Dermis microvascular lymphatic vessel endothelial cell (primary cell): ENCODE measurements at regions not wholly inside any gene's neighbourhood (a gene's known extent, or its start where the extent isn't known, plus 50 kb on each side); places are given as distances from the start of the nearest gene placed in this dataset.
"Not testable (repeated sequence)": the region's sequence is repeated elsewhere in the genome, so short reads cannot be mapped to it uniquely, and the experiment has no call there.

ENCODE experiments used
- DNase-seq, 2 donors: peaks; one replicate each; pipeline versions ENCODE4 v3.0.0 to v3.0.0-alpha.2; 2010; ENCODE audit warnings: low read depth in 2 of 2

DNA sequence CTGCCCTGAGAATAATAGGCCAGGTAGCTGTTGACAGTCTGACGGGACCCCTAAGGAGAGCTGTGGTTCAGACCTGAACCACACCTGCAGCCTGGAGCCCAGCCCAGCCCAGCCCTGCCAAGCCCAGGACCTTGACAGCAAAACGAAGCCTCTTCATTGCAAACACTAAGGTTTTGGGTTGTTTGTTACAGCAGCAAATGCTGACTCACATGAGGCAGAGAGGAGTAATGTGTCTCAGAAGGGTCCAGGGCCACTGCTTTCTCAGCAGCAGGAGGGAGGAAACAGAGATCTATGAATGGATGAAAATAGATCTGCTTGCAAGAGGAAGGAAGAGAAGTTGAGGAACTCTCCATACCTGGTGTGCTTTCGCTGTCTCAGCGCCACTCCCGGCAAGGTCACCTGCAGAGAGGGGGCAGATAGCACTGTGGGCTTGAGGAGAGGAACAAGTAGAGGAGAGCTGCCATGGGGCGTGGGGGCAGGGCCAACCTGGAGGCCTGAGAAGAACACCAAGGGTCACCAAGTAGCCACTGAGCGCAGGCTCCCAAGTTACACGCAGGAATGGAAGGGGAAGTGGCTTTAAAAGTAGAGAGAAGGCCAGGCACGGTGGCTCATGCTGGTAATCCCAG lies 127.2 kb downstream of the ZNF281 start:
- no peak for DNase-seq

DNA sequence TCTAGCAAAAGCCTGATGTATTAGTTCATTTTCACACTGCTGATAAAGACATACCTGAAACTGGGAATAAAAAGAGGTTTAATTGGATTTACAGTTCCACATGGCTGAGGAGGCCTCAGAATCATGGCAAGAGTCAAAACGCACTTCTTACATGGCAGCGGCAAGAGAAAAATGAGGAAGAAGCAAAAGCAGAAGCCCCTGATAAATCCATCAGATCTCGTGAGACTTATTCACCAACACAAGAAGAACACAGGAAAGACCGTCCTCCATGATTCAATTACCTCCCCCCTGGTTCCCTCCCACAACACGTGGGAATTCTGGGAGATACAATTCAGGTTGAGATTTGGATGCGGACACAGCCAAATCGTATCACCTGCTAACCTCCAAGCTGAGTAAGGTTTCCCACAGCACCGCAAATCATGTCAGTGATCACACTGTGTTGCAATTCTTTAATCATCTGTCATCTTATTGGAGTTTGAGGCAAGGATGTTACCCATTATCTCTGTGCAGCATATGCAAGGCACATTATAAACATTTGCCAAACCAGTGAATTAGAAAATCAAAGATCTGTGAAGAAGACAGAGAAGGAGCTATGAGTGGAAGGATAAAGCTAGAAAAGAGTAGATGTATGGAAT lies 128.5 kb downstream of the ZNF281 start:
- no peak for DNase-seq

DNA sequence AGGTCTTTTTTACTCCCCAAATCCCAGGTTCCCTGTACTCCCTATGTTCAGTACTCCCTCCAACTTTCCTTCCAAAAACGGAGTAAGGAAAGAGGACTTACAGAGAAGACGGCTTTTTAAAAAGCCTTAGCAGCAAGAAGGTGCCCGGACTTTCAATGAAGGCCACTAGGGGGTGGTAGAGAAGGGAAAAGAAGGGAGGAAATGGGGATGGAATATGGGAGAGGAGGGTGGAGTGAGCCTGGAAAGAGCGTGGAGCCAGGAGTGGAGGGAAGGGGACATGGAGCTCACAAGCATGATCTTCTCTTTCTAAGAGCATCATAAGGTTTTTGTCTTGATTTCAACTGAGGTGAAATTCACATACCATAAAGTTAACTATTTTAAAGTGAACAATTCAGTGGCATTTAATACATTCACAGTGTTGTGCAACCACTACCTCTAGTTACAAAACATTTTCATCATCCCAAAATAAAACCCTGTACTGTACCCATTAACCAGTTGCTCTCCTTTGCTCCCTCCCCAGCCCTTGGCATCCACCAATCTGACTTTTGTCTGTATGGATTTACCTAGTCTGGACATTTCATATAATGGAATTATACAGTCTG lies 129.9 kb downstream of the ZNF281 start:
- peak; percentile 42 to 66 for DNase-seq

DNA sequence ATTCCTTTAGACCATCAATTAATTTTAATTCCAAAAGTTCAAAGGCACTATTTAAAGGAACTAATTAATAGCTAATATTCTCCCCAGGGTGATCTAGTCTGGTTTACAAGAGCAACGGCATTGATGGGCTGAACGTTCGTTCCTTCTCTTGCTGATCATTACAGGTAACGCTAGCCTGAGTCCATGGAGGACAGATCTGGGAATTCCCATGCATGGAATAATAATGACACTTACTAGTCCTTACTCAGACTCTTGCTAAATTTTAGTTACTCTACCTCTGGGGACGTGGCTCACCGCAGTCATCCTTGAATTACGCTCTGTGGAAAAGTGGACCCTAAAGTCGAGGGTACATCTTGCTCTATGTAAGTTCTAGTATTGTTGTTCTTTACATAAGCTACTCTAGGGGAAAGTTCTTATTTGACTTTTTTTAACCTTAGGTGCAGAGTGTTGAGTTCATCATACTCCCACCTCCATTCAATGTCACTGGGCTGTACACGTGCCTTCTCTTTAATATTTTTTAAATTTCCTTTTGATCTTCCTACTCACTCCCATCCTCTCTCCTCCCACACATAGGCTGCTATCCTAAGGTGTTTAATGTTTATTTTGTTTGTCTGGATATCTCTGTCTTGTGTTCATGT lies 133.9 kb downstream of the ZNF281 start:
- DNase-seq, result no peak

DNA sequence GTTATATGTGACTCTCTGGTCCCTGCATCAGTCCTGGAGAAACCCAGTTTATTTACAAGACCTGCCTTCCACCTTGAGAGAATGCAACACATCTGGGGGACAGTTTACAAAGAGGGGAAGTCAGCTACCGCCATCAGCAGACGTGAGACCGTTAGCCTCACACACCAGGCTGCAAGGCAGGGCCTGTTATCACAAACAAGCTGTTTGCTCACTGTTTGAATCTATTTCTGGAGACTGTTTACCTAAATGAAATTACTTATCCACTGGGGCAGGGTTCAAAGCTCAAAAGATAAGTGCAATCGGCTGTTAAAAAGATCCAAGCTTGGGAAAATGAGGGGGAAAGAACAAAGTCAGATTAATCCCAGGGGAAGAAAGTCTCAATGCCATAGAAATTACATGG lies 134.4 kb downstream of the ZNF281 start:
- DNase-seq, result no peak

DNA sequence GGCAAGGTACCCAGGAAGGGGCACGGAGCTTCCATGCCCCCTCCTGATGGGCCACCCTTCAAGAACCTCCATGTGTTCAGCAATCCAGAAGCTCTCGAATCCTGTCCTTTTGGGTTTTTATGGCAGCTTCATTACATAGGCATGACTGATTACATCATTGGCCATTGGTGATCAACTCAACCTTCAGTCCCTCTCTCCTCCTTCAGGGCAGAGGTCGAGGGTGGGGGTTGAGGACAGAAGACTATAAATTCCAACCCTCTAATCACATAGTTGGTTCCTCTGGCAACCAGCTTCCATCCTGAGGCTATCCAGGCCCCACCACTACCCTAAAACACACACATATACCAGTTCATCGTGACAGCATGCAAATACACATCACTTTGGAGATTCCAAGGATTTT lies 135.7 kb downstream of the ZNF281 start:
- no peak for DNase-seq

DNA sequence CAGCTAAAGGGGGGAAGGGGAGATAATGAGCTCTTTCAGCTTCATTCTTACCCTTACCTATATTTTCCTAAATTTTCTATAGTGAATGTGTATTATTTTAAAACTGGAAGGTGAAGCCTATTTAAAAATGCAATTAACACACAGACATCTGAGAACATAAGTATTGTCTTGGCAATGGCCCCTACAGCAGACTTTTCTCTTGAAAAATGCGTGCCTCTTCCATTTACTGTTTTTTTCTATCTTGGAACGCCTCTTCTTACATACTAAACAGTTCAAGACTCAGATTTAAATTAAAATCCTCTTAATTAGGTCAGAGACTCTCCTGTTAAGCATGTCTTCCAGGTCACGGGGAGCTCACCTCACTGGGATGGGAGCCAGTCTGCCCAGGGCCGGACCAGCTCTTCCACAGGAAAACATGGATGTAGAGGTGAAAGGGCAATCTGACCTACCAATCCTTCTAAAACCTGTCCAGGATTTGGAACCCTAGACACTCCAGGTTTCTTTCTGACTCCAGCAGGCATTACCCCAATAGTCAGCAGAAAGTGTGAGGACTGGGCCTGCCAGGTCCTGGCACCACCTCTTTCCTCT lies 137.3 kb downstream of the ZNF281 start:
- DNase-seq, result no peak

DNA sequence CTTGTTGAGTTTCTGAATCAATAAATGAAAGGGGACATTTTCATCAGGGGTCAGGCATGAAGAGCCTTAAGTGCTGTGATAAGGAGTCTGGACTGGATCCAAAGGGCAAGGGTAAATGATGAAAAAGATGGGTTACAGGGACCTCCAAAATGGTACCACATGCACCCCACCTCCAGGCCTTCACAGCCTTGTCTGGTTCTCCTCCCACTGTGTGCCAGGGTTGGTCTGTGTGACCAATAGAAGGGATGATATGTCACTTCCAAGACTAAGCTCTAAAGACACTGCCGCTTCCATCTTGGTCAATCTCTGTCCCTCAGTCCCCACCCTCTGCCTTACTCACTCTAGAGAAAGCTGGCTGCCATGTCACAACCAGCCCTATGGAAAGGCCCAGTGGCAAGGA lies 140.6 kb downstream of the ZNF281 start:
- no peak for DNase-seq

DNA sequence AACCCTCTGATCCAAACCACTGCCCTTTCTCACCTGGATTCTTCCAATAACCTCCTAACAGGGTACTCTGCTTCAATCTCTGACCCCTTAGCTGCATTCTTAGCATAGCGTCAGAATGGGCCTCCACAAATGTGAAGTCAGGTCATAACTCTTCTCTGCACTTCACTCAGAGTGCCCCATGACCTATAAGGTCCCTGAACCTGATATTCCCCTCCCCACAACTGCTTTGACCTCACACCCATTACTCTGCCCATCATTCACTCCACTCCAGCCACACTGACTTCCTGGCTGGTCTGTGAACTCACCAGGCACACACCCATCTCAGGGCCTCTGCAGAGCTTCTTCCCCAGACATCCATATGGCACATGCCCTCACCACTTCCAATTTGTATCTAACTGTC lies 141.9 kb downstream of the ZNF281 start:
- DNase-seq, result no peak

DNA sequence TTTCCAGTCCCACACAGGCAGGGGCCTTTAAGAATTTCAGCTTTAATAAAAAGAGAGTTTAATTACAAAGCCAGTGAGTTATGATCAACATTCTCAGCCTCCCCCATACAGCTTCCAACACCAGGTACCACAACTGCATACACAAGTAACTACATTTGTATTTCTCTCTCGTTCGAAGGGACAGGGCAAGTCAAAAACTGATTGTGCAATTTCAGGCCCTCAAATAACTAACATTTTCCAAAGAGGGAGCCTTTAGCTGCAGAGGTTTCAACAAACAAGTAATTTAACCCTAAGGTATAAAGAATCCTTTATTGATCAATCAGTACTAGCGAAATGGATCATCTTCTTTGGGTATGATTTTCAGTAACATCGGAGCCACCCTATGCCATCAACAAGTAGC lies 142.4 kb downstream of the ZNF281 start:
- DNase-seq, result no peak

DNA sequence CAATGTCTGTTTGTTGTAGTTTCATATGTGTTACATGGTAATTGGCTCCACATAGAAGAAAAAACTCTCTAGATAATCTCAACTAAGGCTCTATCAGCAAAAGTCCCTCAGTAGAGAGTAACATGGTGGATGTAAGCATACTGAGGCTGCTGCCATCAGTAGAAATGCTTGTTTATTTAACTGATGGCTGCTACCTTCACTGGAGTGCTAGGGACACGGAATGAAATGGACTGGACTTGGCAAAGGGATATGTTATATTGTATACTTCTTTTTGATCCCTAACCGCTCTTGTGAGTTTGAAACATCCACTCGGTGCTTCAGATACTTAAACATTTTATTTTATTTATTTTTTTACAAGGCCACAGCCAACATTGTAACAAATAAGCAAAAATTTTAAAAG lies 143.0 kb downstream of the ZNF281 start:
- DNase-seq, result no peak

DNA sequence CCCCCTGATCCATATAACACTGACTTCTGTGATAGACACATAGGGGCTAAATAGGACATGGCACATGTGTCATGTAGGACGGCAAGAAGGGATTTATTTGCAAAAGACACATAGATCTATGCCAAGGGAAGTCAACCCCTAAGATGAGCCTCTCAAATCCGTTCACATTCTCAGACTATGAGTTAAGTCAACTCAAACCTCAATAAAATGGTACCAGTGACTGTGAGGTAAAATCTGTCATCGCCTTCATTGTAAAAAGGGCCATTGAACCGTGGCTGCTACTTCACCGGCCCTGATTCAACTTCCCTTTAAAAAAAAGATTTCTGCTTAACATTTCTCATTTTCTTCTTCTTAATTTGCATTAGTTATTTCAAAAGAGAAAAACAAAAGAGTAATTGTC lies 144.0 kb downstream of the ZNF281 start:
- no peak for DNase-seq

DNA sequence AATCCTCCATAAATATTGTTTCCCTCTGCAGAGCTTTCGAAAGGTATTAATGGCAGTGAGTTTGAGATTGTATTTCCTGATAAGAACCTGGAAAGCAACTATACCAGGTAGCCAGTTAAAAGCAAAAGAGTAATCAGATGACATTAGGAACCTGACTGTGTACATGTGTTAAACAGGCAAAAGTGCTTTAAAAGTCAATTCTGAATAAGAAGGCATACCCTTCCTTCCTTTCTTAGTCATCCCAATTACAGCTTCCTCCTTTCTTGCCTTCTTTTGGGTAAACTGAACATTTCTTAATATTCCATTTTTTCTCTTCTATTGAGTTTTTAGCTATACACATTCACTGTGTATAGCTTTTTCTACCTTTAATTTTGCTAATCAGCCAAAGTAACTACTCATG lies 144.7 kb downstream of the ZNF281 start:
- DNase-seq, result no peak

DNA sequence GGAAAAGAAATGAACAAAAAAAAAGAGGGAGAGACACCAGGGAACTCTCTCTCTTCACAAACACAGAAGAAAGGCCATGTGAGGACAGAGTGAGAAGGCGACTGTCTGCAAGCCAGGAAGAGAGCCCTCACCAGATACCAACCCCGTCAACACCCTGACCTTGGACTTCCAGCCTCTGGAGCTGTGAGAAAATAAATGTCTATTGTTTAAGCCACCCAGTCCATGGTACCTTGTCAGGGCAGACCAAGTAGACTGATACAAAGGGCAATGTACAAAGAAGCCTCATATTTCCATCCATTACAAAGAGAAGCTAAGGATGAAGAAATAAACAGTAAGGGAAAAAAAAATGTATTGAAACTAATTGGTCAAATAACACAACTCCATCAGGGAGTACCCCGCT lies 146.6 kb downstream of the ZNF281 start:
- no peak for DNase-seq

DNA sequence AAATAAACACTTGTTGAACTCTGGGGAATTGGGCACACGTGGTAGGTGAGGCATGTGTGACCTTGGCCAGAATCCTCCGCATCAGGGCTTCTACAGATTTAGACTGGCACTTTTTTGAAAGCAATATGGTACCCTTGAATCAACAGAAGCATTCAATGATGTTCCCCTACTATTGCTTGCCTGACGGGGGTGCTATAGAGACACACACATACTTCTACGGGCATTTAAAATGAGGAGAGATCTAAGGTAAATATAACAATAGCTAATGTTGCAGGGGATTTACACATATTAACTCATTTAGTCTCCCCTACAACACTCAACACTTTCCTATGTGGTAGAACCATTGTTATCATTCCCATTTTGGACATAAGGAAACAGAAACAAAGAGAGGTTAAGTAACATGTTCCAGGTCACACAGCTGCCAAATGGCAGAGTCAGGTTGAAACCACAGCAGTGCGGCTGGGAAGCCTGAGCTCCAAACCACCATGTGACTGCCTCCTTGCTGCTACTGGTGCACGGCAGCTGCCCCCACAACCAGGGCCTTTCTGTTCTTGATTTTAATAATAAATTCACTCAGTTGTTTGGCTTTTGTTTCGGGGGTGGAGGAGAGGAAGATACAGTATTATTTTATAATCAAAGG lies 147.4 kb downstream of the ZNF281 start:
- peak; percentile 70 to 71 for DNase-seq

DNA sequence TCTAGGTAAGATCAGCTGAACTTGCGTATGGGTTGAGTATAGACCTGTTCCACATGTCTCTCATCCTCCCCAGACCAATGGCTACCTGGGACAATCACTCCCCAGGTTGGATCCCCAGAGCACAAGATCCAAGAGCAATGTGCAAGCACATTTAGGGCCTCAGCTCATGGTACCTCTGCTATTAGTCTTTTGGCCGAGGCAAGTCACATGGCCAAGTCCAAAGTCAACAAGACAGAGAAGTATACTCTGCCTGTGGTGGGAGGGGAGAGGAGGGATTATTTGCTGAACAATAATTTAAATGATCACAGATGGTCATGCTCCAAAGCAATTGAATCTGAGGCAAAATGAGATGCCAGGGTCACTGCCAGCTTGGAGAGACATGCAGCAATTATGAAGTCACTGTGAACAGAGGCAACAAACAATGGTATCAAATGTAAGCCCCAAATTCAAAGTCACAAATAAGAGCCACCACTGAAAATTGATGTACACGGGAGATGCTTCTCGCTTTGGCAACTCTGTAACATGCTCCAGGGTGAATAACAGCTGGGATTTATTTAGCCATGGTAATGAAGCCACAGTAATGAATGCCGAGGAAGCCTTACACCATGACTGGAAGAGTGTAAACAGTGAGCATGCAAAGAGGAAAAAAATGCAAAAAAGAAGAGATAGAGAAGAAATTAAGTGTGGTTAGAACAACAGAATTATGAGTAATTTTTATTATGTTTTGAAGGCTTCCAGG lies 149.1 kb downstream of the ZNF281 start:
- no peak for DNase-seq

DNA sequence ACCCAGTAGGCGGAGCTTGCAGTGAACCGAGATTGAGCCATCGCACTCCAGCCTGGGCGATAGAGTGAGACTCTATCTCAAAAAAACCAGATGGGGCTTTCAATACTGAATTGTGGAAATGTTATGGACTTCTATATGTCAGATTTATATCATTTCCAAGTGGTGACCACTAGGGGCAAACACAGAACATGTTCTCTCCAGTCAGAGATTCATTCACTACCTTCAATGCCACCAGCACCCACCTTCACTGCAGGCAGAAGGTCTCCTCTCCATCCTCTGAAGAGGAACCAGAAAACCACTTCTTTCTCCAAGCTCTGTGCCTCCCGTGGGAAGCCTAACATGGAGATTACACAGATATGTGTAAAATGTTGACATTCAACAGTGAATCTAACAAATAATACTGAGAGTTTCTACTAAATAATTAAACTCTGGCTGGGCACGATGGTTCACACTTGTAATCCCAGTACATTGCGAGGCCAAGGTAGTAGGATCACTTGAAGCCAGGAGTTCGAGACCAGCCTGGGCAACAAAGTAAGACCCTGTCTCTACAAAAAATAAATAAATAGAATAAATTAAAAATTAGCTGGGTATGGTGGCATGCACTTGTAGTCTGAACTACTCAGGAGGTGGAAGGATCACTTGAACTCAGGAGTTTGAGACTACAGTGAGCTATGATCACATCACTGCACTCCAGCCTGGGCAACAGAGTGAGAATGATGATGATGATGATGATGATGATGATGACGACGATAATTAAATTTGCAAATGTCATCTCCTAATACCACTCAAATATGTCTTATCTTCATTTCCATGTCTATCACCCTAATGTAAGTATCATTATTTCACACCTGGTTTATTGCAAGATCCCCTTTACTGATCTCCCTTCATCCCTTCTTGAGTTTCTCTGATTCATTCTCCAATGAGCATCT lies 151.1 kb downstream of the ZNF281 start:
- DNase-seq, result peak in 1 of 2 donors; percentile 41

DNA sequence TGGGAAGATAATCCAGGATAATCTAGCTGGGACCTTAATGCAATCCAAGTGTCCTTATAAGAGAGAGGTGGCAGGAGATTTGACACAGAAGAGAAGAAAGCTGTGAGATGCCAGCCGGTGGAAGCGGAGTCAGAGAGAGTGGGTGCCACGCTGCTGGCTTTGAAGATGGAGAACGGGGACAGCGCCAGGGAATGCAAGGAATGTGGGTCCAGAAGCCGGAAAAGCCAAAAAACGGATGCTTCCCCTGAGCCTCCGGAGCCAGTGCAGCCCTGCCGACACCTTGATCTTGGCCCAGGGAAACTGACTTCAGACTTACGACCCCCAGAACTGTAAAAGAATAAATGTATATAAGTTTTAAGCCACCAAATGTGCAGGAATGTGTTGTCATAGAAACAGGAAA lies 152.6 kb downstream of the ZNF281 start:
- no peak for DNase-seq

DNA sequence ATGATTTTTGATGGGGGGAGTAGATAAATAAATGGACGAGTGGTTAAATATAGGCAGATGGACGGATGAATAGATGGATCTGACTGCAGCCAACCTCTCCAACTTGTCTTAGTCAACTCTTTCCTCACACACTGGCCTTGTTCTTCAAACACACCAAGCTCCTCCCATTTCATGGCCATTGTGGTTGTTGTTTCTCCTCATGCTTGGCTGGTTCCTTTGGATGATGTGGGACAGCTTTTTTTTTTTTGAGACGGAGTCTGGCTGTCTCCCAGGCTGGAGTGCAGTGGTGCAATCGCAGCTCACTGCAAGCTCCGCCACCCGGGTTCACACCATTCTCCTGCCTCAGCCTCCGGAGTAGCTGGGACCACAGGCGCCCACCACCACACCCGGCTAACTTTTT lies 155.2 kb downstream of the ZNF281 start:
- not testable (repeated sequence) for DNase-seq
